ENCODE measurements at regions not wholly inside any gene's neighbourhood (a gene's known extent, or its start where the extent isn't known, plus 50 kb on each side); places are given as distances from the start of the nearest gene placed in this dataset.

GRCh38 chr1:73026114-73026513 lies 743.8 kb upstream of the NEGR1 start:
- H3K27ac ChIP-seq (ENCODE audit: low read depth, low read length) = no peak overlapping the region
- no peak overlapping the region for H2AFZ ChIP-seq (ENCODE audit: low read depth, low read length, severe bottlenecking)
- H3K9ac ChIP-seq (ENCODE audit: low read length) = no peak overlapping the region
- no peaks in the 10 kb centered on the region for H3K9me2 ChIP-seq (replicated peaks; ENCODE audit: insufficient read depth, low read length)
- no peaks in the 10 kb centered on the region for H3K79me2 ChIP-seq (ENCODE audit: insufficient read depth, low read length)
- H3K4me2 ChIP-seq (ENCODE audit: low read depth, low read length, poor library complexity, severe bottlenecking) = no peak overlapping the region
- H3K36me3 ChIP-seq (ENCODE audit: low read length) = no peaks in the 10 kb centered on the region
- no peaks in the 10 kb centered on the region for H3K9me3 ChIP-seq (ENCODE audit: insufficient read depth, low read length)
- H4K20me1 ChIP-seq (ENCODE audit: low read depth, low read length) = no peaks in the 10 kb centered on the region
- no peaks in the 10 kb centered on the region for H3K27me3 ChIP-seq (ENCODE audit: low read length)
- H3F3A ChIP-seq (ENCODE audit: insufficient read depth) = no peaks in the 10 kb centered on the region
- no peak overlapping the region for H3K4me3 ChIP-seq (ENCODE audit: insufficient read depth, low read length, poor library complexity, severe bottlenecking)
- no peak for TF ChIP-seq CTCF (IDR thresholded peaks at IDR 0.05; ENCODE audit: insufficient read depth, low read length, poor library complexity, severe bottlenecking)
- no peak for TF ChIP-seq EZH2phosphoT487 (conservative IDR thresholded peaks at IDR 0.05; ENCODE audit: low read length)

GRCh38 chr1:73009938-73010337 lies 727.6 kb upstream of the NEGR1 start:
- Histone ChIP-seq H2AFZ (ENCODE audit: low read depth, low read length, severe bottlenecking) (no peak overlapping the region), H3K4me3 (ENCODE audit: insufficient read depth, low read length, poor library complexity, severe bottlenecking) (no peak overlapping the region), H3K9ac (ENCODE audit: low read length) (no peak overlapping the region), H3F3A (ENCODE audit: insufficient read depth) (no peaks in the 10 kb centered on the region), H3K27ac (ENCODE audit: low read depth, low read length) (no peak overlapping the region), H3K4me2 (ENCODE audit: low read depth, low read length, poor library complexity, severe bottlenecking) (no peak overlapping the region), H3K9me2 (replicated peaks; ENCODE audit: insufficient read depth, low read length) (no peaks in the 10 kb centered on the region), H3K36me3 (ENCODE audit: low read length) (no peaks in the 10 kb centered on the region), H4K20me1 (ENCODE audit: low read depth, low read length) (no peaks in the 10 kb centered on the region), H3K79me2 (ENCODE audit: insufficient read depth, low read length) (no peaks in the 10 kb centered on the region), H3K27me3 (ENCODE audit: low read length) (no peaks in the 10 kb centered on the region), H3K9me3 (ENCODE audit: insufficient read depth, low read length) (no peaks in the 10 kb centered on the region)
- TF ChIP-seq EZH2phosphoT487 (conservative IDR thresholded peaks at IDR 0.05; ENCODE audit: low read length) (no peak), CTCF (IDR thresholded peaks at IDR 0.05; ENCODE audit: insufficient read depth, low read length, poor library complexity, severe bottlenecking) (no peak)

- H2AFZ ChIP-seq (ENCODE audit: low read depth, low read length, severe bottlenecking) = no peak overlapping the region
- H4K20me1 ChIP-seq (ENCODE audit: low read depth, low read length) = no peaks in the 10 kb centered on the region
- H3K4me3 ChIP-seq (ENCODE audit: insufficient read depth, low read length, poor library complexity, severe bottlenecking) = no peak overlapping the region
- no peaks in the 10 kb centered on the region for H3K9me3 ChIP-seq (ENCODE audit: insufficient read depth, low read length)
- H3F3A ChIP-seq (ENCODE audit: insufficient read depth) = no peaks in the 10 kb centered on the region
- H3K36me3 ChIP-seq (ENCODE audit: low read length) = no peaks in the 10 kb centered on the region
- no peaks in the 10 kb centered on the region for H3K9me2 ChIP-seq (replicated peaks; ENCODE audit: insufficient read depth, low read length)
- H3K4me2 ChIP-seq (ENCODE audit: low read depth, low read length, poor library complexity, severe bottlenecking) = no peak overlapping the region
- no peaks in the 10 kb centered on the region for H3K27me3 ChIP-seq (ENCODE audit: low read length)
- TF ChIP-seq CTCF (IDR thresholded peaks at IDR 0.05; ENCODE audit: insufficient read depth, low read length, poor library complexity, severe bottlenecking) (no peak), EZH2phosphoT487 (conservative IDR thresholded peaks at IDR 0.05; ENCODE audit: low read length) (no peak)
- no peak overlapping the region for H3K9ac ChIP-seq (ENCODE audit: low read length)
- H3K79me2 ChIP-seq (ENCODE audit: insufficient read depth, low read length) = no peaks in the 10 kb centered on the region
- no peak overlapping the region for H3K27ac ChIP-seq (ENCODE audit: low read depth, low read length)
Measured at GRCh38 chr1:73009311-73009710, 727.0 kb upstream of the NEGR1 start.

GRCh38 chr1:72997624-72998023 lies 715.3 kb upstream of the NEGR1 start:
- Histone ChIP-seq H3K79me2 (ENCODE audit: insufficient read depth, low read length) (no peaks in the 10 kb centered on the region), H3K27ac (ENCODE audit: low read depth, low read length) (no peak overlapping the region), H3K4me2 (ENCODE audit: low read depth, low read length, poor library complexity, severe bottlenecking) (no peak overlapping the region), H2AFZ (ENCODE audit: low read depth, low read length, severe bottlenecking) (no peak overlapping the region), H3K9ac (ENCODE audit: low read length) (no peak overlapping the region), H3K4me3 (ENCODE audit: insufficient read depth, low read length, poor library complexity, severe bottlenecking) (no peak overlapping the region), H3F3A (ENCODE audit: insufficient read depth) (no peaks in the 10 kb centered on the region), H3K9me3 (ENCODE audit: insufficient read depth, low read length) (no peaks in the 10 kb centered on the region), H3K27me3 (ENCODE audit: low read length) (no peaks in the 10 kb centered on the region), H4K20me1 (ENCODE audit: low read depth, low read length) (no peaks in the 10 kb centered on the region), H3K9me2 (replicated peaks; ENCODE audit: insufficient read depth, low read length) (no peaks in the 10 kb centered on the region), H3K36me3 (ENCODE audit: low read length) (no peaks in the 10 kb centered on the region)
- TF ChIP-seq EZH2phosphoT487 (conservative IDR thresholded peaks at IDR 0.05; ENCODE audit: low read length) = no peak
- no peak for TF ChIP-seq CTCF (IDR thresholded peaks at IDR 0.05; ENCODE audit: insufficient read depth, low read length, poor library complexity, severe bottlenecking)
